ENCODE measurements at regions not wholly inside any gene's neighbourhood (a gene's known extent, or its start where the extent isn't known, plus 50 kb on each side); places are given as distances from the start of the nearest gene placed in this dataset.
A peak's percentile ranks its signal among the peaks of the same experiment; 100 is the strongest.
"Not testable (repeated sequence)": the region's sequence is repeated elsewhere in the genome, so short reads cannot be mapped to it uniquely, and the experiment has no call there.

GRCh38 chr7:113582471-113582870 lies 336.3 kb downstream of the PPP1R3A start:
- no peak for DNase-seq

- peak; percentile 19 for DNase-seq
Measured at GRCh38 chr7:113563257-113563656, 355.6 kb downstream of the PPP1R3A start.

- no peak for DNase-seq
Measured at GRCh38 chr7:113562801-113563200, 356.0 kb downstream of the PPP1R3A start.

- DNase-seq: no peak
Measured at GRCh38 chr7:113562242-113562641, 356.6 kb downstream of the PPP1R3A start.

GRCh38 chr7:113561446-113561845 lies 357.4 kb downstream of the PPP1R3A start:
- DNase-seq: no peak

- DNase-seq: no peak
Measured at GRCh38 chr7:113550966-113551365, 367.8 kb downstream of the PPP1R3A start.

- DNase-seq: no peak
Measured at GRCh38 chr7:113548561-113548960, 370.2 kb downstream of the PPP1R3A start.

GRCh38 chr7:113548137-113548536 lies 370.7 kb downstream of the PPP1R3A start:
- no peak for DNase-seq

GRCh38 chr7:113521468-113521867 lies 397.3 kb downstream of the PPP1R3A start:
- DNase-seq: no peak

- DNase-seq: no peak
Measured at GRCh38 chr7:113519472-113519871, 399.3 kb downstream of the PPP1R3A start.

- DNase-seq: peak; percentile 38
Measured at GRCh38 chr7:113504691-113505090, 386.3 kb upstream of the SMIM30 start.

- DNase-seq: peak; percentile 51
Measured at GRCh38 chr7:113504142-113504541, 385.8 kb upstream of the SMIM30 start.

GRCh38 chr7:113496586-113496985 lies 378.2 kb upstream of the SMIM30 start:
- not testable (repeated sequence) for DNase-seq

- DNase-seq: not testable (repeated sequence)
Measured at GRCh38 chr7:113494797-113495566, 376.6 kb upstream of the SMIM30 start.

- no peak for DNase-seq
Measured at GRCh38 chr7:113491305-113491704, 373.0 kb upstream of the SMIM30 start.

- DNase-seq: no peak
Measured at GRCh38 chr7:113487925-113488731, 369.8 kb upstream of the SMIM30 start.

GRCh38 chr7:113486548-113486947 lies 368.2 kb upstream of the SMIM30 start:
- no peak for DNase-seq

GRCh38 chr7:113483657-113484056 lies 365.3 kb upstream of the SMIM30 start:
- no peak for DNase-seq

- DNase-seq: no peak
Measured at GRCh38 chr7:113480537-113480936, 362.2 kb upstream of the SMIM30 start.

- DNase-seq: no peak
Measured at GRCh38 chr7:113464096-113464855, 345.9 kb upstream of the SMIM30 start.

- no peak for DNase-seq
Measured at GRCh38 chr7:113460067-113460466, 341.7 kb upstream of the SMIM30 start.

GRCh38 chr7:113456533-113456932 lies 338.2 kb upstream of the SMIM30 start:
- no peak for DNase-seq

- no peak for DNase-seq
Measured at GRCh38 chr7:113454597-113455169, 336.3 kb upstream of the SMIM30 start.
